ENCODE measurements at regions not wholly inside any gene's neighbourhood (a gene's known extent, or its start where the extent isn't known, plus 50 kb on each side); places are given as distances from the start of the nearest gene placed in this dataset.

- DNase-seq = no peak
These were observed 2119.0 kb downstream of the MRPL39 start for GRCh38 chr21:23488245-23488644.

- DNase-seq = no peak
These were observed 2126.6 kb downstream of the MRPL39 start for GRCh38 chr21:23480591-23481270.

GRCh38 chr21:23478381-23478780 lies 2128.9 kb downstream of the MRPL39 start:
- DNase-seq = no peak

DNA sequence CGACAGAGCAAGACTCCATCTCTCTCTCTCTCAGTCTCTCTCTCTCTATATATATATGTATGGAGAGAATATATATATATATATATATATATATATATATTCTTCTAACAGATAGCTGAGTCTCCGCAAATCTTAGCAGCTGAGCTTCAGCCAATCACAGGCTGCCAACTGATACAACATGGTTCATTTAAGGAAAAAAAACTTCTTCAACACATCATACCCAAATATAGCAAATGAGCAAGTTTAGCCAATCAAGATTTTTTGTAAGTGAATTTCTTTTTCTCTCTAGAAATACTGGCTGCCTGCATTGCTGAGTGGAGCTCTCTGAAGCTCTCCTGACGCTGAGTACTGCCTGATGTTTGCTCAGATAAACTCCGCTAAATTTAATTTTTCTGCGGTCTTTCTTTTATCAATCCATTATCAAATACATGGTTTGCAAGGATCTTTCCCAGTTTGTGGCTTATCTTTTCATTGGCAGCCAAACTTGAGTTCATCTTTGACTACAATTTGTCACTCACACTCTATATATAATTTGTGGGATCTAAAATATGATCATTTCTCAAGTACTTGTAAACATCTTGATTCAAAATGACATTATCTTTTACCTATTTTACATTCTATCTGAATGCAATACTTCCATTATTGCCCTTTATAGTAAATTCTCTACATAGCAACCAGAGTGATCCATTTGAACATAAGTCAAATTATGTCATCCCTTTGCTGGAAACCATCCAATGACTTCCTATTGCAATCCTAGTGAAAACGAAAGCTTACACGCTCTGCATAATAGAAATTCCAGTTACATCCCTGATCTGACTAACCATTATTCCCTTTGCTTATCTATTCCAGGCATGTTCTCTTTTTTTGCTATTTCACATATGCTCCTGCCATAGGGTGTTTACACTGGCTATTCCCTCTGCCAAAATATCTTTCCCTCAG lies 2131.7 kb downstream of the MRPL39 start:
- DNase-seq = no peak

- no peak for DNase-seq
These were observed 2135.4 kb downstream of the MRPL39 start for GRCh38 chr21:23471877-23472276.

GRCh38 chr21:23463365-23463764 lies 2143.9 kb downstream of the MRPL39 start:
- no peak for DNase-seq

GRCh38 chr21:23455676-23456075 lies 2151.6 kb downstream of the MRPL39 start:
- no peak for DNase-seq

GRCh38 chr21:23452384-23453083 lies 2154.7 kb downstream of the MRPL39 start:
- DNase-seq = no peak

DNA sequence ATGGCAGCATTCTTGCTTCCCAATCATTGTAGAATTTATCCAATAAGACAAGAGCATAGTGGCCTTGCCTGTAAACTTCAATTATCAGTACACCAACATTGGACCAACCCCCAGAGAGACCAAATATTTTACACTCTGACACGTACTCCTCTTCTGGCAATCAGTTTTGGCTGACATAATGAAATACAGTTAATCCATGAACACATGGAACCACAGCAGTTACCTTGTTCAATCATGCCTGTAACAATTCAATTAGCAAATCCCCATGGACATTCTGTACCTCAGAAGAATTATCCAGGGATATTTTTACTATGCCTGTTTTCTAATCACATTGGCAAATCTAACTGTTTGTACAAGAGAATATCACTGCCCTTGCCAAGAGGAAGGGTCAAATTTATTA lies 2162.0 kb downstream of the MRPL39 start:
- DNase-seq = no peak

DNA sequence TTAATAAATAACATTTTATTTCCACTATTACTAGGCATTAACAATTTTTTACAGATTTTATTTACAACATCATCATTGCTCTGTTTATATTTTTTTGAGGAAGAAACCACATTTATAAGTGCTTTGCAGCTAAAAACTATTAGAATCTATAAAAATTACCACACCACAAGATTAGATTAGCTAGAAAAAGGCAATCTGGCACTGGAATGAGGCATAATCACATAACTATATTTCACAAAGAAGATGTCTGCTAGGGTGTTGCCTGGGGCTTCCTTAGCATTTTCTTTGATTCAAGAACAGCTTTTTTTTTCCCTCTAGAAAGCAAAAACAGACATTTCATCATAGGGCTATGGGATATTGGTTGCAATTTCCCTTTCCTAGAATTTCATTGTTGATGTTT lies 2169.2 kb downstream of the MRPL39 start:
- no peak for DNase-seq

- DNase-seq = no peak
These were observed 2204.3 kb downstream of the MRPL39 start for GRCh38 chr21:23402929-23403520.

DNA sequence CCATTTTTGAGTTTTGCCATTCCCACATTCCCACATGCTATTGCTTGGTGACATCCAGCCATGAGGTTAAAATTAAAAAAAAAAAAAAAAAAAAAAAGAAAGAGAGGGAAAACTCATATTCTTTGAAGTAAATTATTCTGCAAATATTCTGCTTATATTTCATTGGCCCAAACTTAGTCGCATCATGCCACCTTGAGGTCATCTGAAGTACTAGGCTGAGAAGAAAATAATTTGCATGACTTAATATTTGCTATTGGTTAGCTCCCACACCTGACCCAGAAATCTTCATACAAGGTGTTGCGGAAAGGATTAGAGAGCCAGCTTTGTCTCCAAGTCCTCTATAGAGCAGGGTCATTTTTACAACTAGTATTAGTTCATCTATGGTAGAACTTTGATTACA lies 2206.0 kb downstream of the MRPL39 start:
- DNase-seq = no peak

DNA sequence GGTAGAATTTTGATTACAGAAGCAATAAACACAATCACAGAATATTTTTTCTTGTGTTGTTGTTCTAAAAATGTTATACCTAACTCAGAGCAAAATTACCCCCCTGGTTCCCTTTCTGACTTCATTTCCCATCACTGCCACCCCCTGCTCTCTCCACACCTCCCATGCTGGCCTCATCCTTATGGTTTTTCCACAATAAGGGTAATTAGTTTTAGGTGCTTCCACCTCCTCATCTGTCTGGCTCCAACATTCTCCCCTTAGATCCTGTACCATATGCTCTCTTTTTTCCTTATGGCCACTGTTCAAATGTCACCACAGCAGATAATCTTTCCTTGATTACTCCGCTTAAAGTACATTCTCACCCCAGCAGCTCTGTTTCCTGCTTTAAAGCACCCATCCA lies 2208.6 kb downstream of the MRPL39 start:
- no peak for DNase-seq

DNA sequence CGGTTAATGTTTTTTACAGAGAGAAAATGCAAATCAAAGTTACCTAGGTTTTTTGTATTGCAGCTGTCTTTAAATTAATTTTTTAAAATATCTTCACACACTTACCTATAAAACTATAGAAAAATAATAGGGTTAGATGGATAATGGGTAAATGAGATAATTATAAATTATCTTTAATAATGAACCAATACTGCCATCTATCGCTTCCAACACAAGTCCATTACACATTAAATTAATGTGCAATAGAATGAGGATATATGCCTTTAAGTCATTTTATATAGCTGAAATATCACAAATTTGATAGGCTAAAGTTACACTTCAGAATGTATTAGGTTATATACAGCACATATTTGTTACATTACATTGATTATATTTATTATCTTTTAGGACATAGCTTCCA lies 2212.8 kb downstream of the MRPL39 start:
- no peak for DNase-seq

GRCh38 chr21:23384679-23385078 lies 2222.6 kb downstream of the MRPL39 start:
- DNase-seq = no peak

DNA sequence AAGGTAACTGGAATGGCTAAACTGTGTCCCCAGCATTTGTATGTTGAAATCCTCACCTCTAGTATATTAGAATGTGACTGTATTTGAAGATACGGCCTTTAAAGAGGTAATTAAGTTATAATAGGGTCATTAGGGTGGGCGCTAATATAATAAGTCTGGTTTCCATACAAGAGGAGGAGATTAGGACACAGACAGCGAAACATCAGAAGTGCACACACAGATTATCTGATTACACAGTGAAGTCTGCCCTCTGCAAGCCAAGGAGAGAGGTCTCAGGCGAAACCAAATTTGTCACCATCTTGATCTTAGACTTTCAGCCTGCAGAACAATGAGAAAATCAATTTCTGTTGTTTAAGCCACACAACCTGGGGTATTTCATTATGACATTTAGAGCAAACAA lies 2233.1 kb downstream of the MRPL39 start:
- no peak for DNase-seq

DNA sequence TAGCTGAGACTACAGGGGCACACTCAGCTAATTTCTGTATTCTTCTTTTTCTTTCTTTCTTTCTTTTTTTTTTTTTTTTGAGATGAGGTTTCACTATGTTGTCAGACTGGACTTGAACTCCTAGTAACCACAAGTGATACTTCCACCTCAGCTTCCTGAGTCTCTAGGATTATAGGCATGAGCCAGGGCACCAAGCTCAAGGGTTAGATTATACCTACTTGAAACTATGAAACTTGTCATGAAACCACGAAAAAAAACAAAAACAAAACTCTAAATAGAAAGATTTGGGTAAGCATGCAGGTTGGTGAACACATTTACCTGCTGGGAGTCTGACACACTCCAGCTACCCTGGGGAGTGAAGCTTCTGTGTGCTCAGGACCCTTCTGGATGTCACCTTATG lies 2250.4 kb downstream of the MRPL39 start:
- DNase-seq = no peak

DNA sequence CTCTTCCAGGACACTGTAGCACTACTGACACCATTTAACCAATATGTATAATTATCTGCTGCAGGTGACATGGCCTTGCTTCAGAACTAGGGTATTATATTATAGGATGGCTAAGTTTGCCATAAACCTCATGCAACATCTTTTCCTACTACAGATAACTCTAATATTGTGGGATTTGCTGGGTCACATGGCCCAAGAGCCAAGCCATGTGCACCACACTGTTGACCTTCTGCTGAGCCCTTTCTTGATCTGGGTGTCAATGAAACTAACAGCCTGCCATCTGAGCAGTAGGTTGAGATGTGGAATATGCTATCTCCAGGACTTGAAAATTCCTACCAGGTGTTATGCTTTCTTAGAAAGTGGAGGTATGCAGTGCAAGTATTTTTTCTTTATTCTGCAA lies 2291.1 kb downstream of the MRPL39 start:
- DNase-seq = no peak

GRCh38 chr21:23308741-23309140 lies 2298.5 kb downstream of the MRPL39 start:
- no peak for DNase-seq

DNA sequence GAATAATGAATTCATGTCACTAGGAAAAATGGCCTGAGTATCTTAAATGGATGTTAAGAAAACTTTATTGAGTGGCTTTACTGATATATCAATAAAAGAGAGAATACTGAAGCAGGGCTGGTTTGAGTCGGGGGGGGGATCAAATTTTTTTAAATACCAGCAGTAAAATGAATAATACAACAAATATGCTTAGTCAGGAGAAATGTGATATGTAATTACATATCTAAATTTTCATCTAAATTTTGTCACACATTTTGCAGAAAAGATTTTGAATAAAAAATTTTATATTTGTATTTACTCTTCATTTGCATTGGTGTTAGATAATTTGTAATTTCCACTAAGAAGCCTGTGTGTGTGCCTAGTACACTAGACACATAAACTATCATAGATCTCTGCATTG lies 2300.2 kb downstream of the MRPL39 start:
- no peak for DNase-seq

DNA sequence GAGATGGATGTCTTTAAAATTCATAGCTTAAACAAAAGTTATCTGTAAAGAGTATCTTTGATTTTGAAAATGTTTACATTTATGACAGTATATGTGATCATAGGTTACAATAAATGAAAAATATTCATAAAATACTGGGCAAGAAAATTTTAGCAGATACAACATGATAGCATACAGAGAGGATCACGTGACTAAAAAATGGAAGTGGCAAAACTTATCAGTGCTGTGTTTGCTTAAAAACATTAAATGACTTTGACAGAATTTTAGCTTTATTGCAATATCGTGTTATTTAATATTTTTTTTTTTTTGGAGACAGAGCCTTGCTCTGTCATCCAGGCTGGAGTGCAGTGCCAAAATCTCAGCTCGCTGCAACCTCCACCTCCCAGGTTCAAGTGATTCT lies 2294.1 kb downstream of the NCAM2 start:
- no peak for DNase-seq

DNA sequence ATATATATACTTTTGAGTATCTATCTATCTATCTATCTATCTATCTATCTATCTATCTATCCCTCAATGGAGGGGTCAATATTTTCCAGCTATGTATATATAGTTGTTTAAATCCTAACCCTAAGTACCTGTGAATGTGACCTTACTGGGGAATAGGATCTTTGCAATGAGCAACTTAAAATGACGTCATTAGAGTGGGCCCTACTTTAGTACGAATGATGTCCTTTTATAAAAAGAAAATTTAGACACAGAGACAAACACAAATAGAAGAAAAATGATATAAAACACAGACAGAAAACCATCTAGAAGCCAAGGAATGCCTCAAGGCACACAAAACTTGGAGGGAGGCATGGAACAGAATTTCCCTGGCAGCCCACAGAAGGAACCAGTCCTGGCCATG lies 2283.7 kb downstream of the NCAM2 start:
- DNase-seq = no peak

DNA sequence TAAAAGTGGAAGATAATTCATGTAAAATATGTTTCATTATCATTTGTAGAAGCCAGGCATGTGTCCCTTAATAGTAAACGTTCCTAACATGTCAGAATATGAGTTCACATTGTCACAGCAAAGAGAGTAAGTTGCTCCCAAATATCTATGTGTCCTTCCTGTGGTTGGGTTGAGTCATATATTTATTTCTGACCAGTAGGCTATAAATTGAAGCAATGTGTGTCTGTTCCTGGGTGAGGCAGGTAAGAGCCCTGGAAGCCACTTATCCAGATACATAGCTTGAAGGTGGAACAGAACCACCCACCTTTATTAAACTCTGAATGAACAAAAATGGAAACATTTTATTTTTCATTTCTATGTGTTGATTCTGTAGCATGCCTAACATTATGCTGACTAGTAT lies 2251.6 kb downstream of the NCAM2 start:
- no peak for DNase-seq

Data from NCI-H510A treated with DMSO at 0.1 percent for 48 hours (cell line).